HG03439 (cell line): ENCODE measurements at regions not wholly inside any gene's neighbourhood (a gene's known extent, or its start where the extent isn't known, plus 50 kb on each side); places are given as distances from the start of the nearest gene placed in this dataset.
"Not testable (repeated sequence)": the region's sequence is repeated elsewhere in the genome, so short reads cannot be mapped to it uniquely, and the experiment has no call there.

ENCODE experiments used
- ATAC-seq: cut with Tn5 transposase; IDR thresholded peaks from one replicate; pipeline ENCODE4 v1.9.1; 2021; ENCODE audit warnings: mild to moderate bottlenecking, moderate library complexity; ENCODE audit not compliant: unreplicated experiment

- not testable (repeated sequence) for ATAC-seq
Observed at GRCh38 chr7:112592565-112593263, 111.9 kb downstream of the LSMEM1 start.

GRCh38 chr7:112594397-112594796, 113.6 kb downstream of the LSMEM1 start:
- ATAC-seq: no peak

- ATAC-seq: no peak
Observed at GRCh38 chr7:112596260-112596659, 115.5 kb downstream of the LSMEM1 start.

- ATAC-seq: no peak
Observed at GRCh38 chr7:112596981-112597380, 116.2 kb downstream of the LSMEM1 start.

- ATAC-seq: no peak
Observed at GRCh38 chr7:112603673-112604072, 122.9 kb downstream of the LSMEM1 start.

GRCh38 chr7:112610636-112611035, 129.8 kb downstream of the LSMEM1 start:
- ATAC-seq: no peak

GRCh38 chr7:112615701-112616100, 134.9 kb downstream of the LSMEM1 start:
- ATAC-seq: no peak

GRCh38 chr7:112616295-112616694, 135.5 kb downstream of the LSMEM1 start:
- no peak for ATAC-seq

GRCh38 chr7:112619343-112619742, 138.6 kb downstream of the LSMEM1 start:
- ATAC-seq: no peak

- no peak for ATAC-seq
Observed at GRCh38 chr7:112622159-112622715, 141.4 kb downstream of the LSMEM1 start.

GRCh38 chr7:112624416-112624815, 143.6 kb downstream of the LSMEM1 start:
- ATAC-seq: no peak

GRCh38 chr7:112630565-112630964, 149.8 kb downstream of the LSMEM1 start:
- no peak for ATAC-seq

- ATAC-seq: no peak
Observed at GRCh38 chr7:112634107-112634506, 153.3 kb downstream of the LSMEM1 start.

GRCh38 chr7:112635742-112636141, 154.5 kb downstream of the TMEM168 start:
- no peak for ATAC-seq

- no peak for ATAC-seq
Observed at GRCh38 chr7:112638675-112639400, 151.4 kb downstream of the TMEM168 start.

GRCh38 chr7:112640685-112641084, 149.5 kb downstream of the TMEM168 start:
- no peak for ATAC-seq

- no peak for ATAC-seq
Observed at GRCh38 chr7:112646783-112647182, 143.4 kb downstream of the TMEM168 start.

- no peak for ATAC-seq
Observed at GRCh38 chr7:112648781-112649180, 141.4 kb downstream of the TMEM168 start.

GRCh38 chr7:112649560-112649959, 140.6 kb downstream of the TMEM168 start:
- no peak for ATAC-seq

- no peak for ATAC-seq
Observed at GRCh38 chr7:112654322-112655216, 135.6 kb downstream of the TMEM168 start.

- ATAC-seq: no peak
Observed at GRCh38 chr7:112665709-112666108, 124.5 kb downstream of the TMEM168 start.
